Activated T-helper 9 cell treated with anti-CD3 and anti-CD28 coated beads, Interleukin-2, amount 50 U/mL, for 16 hours (primary cell): ENCODE measurements at regions not wholly inside any gene's neighbourhood (a gene's known extent, or its start where the extent isn't known, plus 50 kb on each side); places are given as distances from the start of the nearest gene placed in this dataset.
"Not testable (repeated sequence)": the region's sequence is repeated elsewhere in the genome, so short reads cannot be mapped to it uniquely, and the experiment has no call there.

Experiments
- DNase-seq: peaks from one replicate; pipeline ENCODE4 v3.0.0-alpha.2; 2020; ENCODE audit warnings: low read depth

GRCh38 chr4:1589098-1589497 lies 95.0 kb downstream of the FAM53A start:
- DNase-seq = no peak

GRCh38 chr4:1588306-1588705 lies 95.8 kb downstream of the FAM53A start:
- no peak for DNase-seq

- no peak for DNase-seq
These were observed 99.6 kb downstream of the FAM53A start for GRCh38 chr4:1584498-1584897.

- DNase-seq = no peak
These were observed 100.3 kb downstream of the FAM53A start for GRCh38 chr4:1583859-1584258.

- DNase-seq = no peak
These were observed 100.9 kb downstream of the FAM53A start for GRCh38 chr4:1583051-1583785.

GRCh38 chr4:1582227-1582626 lies 101.9 kb downstream of the FAM53A start:
- DNase-seq = no peak

- peak; percentile 85 for DNase-seq
These were observed 102.8 kb downstream of the FAM53A start for GRCh38 chr4:1581164-1581894.

- DNase-seq = not testable (repeated sequence)
These were observed 103.5 kb downstream of the FAM53A start for GRCh38 chr4:1580692-1581012.

- DNase-seq = peak; percentile 88
These were observed 104.0 kb downstream of the FAM53A start for GRCh38 chr4:1579901-1580691.

GRCh38 chr4:1579001-1579900 lies 104.9 kb downstream of the FAM53A start:
- peak; percentile 65 for DNase-seq

GRCh38 chr4:1578251-1578773 lies 105.8 kb downstream of the FAM53A start:
- DNase-seq = no peak

- no peak for DNase-seq
These were observed 106.3 kb downstream of the FAM53A start for GRCh38 chr4:1577822-1578217.

- DNase-seq = no peak
These were observed 106.9 kb downstream of the FAM53A start for GRCh38 chr4:1576961-1577821.

GRCh38 chr4:1576304-1576960 lies 107.7 kb downstream of the FAM53A start:
- DNase-seq = no peak

GRCh38 chr4:1575418-1576303 lies 108.5 kb downstream of the FAM53A start:
- no peak for DNase-seq

GRCh38 chr4:1574601-1575417 lies 109.3 kb downstream of the FAM53A start:
- DNase-seq = no peak

- DNase-seq = no peak
These were observed 110.2 kb downstream of the FAM53A start for GRCh38 chr4:1573830-1574459.
